ENCODE measurements at regions not wholly inside any gene's neighbourhood (a gene's known extent, or its start where the extent isn't known, plus 50 kb on each side); places are given as distances from the start of the nearest gene placed in this dataset.

GRCh38 chr11:129308241-129308865 is 67.3 kb upstream of the BARX2 start:
- Histone ChIP-seq H2BK120ac (ENCODE audit: low read depth, low read length, poor library complexity, severe bottlenecking) (no peak overlapping the region), H3K4me2 (ENCODE audit: insufficient read depth, insufficient read length, low read length) (no peak overlapping the region), H3K23ac (ENCODE audit: insufficient read length, low read depth, low read length) (no peak overlapping the region), H3K23me2 (ENCODE audit: insufficient read length, low read depth, low read length, poor library complexity, severe bottlenecking) (no peaks in the 10 kb centered on the region), H2BK12ac (ENCODE audit: insufficient read length, low read depth, low read length) (no peak overlapping the region), H4K8ac (replicated peaks; ENCODE audit: insufficient read length, low read depth, low read length) (no peak overlapping the region), H2BK5ac (ENCODE audit: insufficient read length, low read length) (no peak overlapping the region), H3K9ac (ENCODE audit: extremely low read depth, insufficient read length, low read length) (no peak overlapping the region), H3K4ac (ENCODE audit: low read depth, low read length) (no peak overlapping the region), H4K91ac (ENCODE audit: insufficient read length, low read depth, low read length) (no peak overlapping the region), H3K4me1 (ENCODE audit: insufficient read depth, low read length) (0 out of 2 replicates have a peak, but pooled peaks cover 1% of the 10 kb centered on the region), H3K18ac (ENCODE audit: insufficient read length, low read depth, low read length) (no peak overlapping the region), H3K79me2 (ENCODE audit: insufficient read depth, low read length) (no peaks in the 10 kb centered on the region), H2BK20ac (ENCODE audit: low read depth, low read length, poor library complexity, severe bottlenecking) (no peak overlapping the region), H3K79me1 (ENCODE audit: insufficient read depth, low read depth, low read length, poor library complexity, severe bottlenecking) (no peaks in the 10 kb centered on the region), H2AK5ac (ENCODE audit: insufficient read length, low read length) (no peak overlapping the region), H4K20me1 (ENCODE audit: control insufficient read depth, insufficient read depth, insufficient read length) (no peaks in the 10 kb centered on the region), H3K14ac (ENCODE audit: insufficient read depth, low read length) (no peak overlapping the region), H3K56ac (ENCODE audit: insufficient read length, low read depth, low read length) (no peak overlapping the region), H2BK15ac (ENCODE audit: low read depth, low read length) (no peak overlapping the region), H3K27ac (ENCODE audit: insufficient read length, low read depth, low read length) (no peak overlapping the region), H2AFZ (ENCODE audit: low read length) (no peak overlapping the region), H3K27me3 (ENCODE audit: insufficient read depth, low read length) (no peaks in the 10 kb centered on the region), H4K5ac (ENCODE audit: insufficient read length, low read depth, low read length) (no peak overlapping the region), H3T11ph (ENCODE audit: low read length) (no peak overlapping the region), H3K9me3 (ENCODE audit: control insufficient read depth, low read depth, low read length) (no peaks in the 10 kb centered on the region)
- H3K27ac Mint-ChIP-seq: no peak overlapping the region
- whole genome bisulfite sequencing (ENCODE audit: extremely low coverage, insufficient read length, low lambda C conversion rate): no CpG with 5 or more reads among the region's 8 CpGs
- DNase-seq: no peak
- H3K36me3 Mint-ChIP-seq (ENCODE audit: insufficient read depth in 1 of 3, low read depth in 3 of 3): peaks cover 0 to 4% (median 0%) of the 10 kb centered on the region in 3 experiments; a peak in 2 of 7 replicates
- no peak overlapping the region for H3K4me3 Mint-ChIP-seq
- peaks cover 5% of the 10 kb centered on the region for H3K27me3 Mint-ChIP-seq (ENCODE audit: low read depth)
- H3K9me3 Mint-ChIP-seq: peaks cover 5 to 11% of the 10 kb centered on the region in 2 experiments; a peak in 4 of 5 replicates
- TF ChIP-seq, protein P1, sequence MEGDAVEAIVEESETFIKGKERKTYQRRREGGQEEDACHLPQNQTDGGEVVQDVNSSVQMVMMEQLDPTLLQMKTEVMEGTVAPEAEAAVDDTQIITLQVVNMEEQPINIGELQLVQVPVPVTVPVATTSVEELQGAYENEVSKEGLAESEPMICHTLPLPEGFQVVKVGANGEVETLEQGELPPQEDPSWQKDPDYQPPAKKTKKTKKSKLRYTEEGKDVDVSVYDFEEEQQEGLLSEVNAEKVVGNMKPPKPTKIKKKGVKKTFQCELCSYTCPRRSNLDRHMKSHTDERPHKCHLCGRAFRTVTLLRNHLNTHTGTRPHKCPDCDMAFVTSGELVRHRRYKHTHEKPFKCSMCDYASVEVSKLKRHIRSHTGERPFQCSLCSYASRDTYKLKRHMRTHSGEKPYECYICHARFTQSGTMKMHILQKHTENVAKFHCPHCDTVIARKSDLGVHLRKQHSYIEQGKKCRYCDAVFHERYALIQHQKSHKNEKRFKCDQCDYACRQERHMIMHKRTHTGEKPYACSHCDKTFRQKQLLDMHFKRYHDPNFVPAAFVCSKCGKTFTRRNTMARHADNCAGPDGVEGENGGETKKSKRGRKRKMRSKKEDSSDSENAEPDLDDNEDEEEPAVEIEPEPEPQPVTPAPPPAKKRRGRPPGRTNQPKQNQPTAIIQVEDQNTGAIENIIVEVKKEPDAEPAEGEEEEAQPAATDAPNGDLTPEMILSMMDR (conservative IDR thresholded peaks at IDR 0.05): no peak
- H3K4me1 Mint-ChIP-seq: peaks cover 9 to 10% of the 10 kb centered on the region in 2 experiments

Data from H9 (cell line).